ENCODE measurements at regions not wholly inside any gene's neighbourhood (a gene's known extent, or its start where the extent isn't known, plus 50 kb on each side); places are given as distances from the start of the nearest gene placed in this dataset.

DNA sequence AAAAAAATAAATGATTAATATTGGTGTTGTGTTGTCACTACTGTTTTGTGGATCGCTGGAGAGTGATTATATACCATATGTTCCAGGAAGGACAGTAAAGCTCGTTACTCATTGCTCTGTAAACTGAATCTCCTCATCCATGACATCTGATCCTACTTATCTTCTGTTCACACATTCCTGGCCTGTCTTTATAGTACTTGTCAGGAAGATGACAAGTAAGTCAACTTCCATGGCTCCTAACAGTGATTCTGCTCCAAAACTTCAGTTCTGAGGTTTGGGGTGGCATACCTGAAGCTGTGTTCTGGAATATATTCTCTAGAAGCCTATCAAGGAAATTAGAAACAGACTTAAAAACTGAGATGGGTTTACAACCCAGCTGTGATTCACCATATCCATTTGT is 288.9 kb downstream of the ZBBX start:
- ChIA-PET POLR2A (ENCODE audit: low non-redundant PET) (no interaction called here), CTCF (no interaction called here)
- BruUV-seq (replicated peaks), result no TSS peak
- Histone ChIP-seq H3K4me3 (ENCODE audit: low read depth, low read length, poor library complexity, severe bottlenecking) (no peak overlapping the region), H3K9me3 (ENCODE audit: low read depth, low read length, poor library complexity, severe bottlenecking) (no peaks in the 10 kb centered on the region), H3K36me3 (ENCODE audit: insufficient read depth, low read length, poor library complexity, severe bottlenecking) (no peaks in the 10 kb centered on the region), H3K27me3 (replicated peaks; ENCODE audit: insufficient read depth, low read depth, low read length, poor library complexity) (no peaks in the 10 kb centered on the region), H3K27ac (ENCODE audit: low read depth, low read length, poor library complexity, severe bottlenecking) (no peak overlapping the region), H3K4me1 (ENCODE audit: insufficient read depth, low read length, poor library complexity, severe bottlenecking) (no peaks in the 10 kb centered on the region)
- intact Hi-C loops (cut with micrococcal nuclease; ENCODE audit: unreplicated experiment), result no loop called here
- no peak for DNase-seq (ENCODE audit: low spot score)
- TF ChIP-seq, protein P1, sequence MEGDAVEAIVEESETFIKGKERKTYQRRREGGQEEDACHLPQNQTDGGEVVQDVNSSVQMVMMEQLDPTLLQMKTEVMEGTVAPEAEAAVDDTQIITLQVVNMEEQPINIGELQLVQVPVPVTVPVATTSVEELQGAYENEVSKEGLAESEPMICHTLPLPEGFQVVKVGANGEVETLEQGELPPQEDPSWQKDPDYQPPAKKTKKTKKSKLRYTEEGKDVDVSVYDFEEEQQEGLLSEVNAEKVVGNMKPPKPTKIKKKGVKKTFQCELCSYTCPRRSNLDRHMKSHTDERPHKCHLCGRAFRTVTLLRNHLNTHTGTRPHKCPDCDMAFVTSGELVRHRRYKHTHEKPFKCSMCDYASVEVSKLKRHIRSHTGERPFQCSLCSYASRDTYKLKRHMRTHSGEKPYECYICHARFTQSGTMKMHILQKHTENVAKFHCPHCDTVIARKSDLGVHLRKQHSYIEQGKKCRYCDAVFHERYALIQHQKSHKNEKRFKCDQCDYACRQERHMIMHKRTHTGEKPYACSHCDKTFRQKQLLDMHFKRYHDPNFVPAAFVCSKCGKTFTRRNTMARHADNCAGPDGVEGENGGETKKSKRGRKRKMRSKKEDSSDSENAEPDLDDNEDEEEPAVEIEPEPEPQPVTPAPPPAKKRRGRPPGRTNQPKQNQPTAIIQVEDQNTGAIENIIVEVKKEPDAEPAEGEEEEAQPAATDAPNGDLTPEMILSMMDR (conservative IDR thresholded peaks at IDR 0.05; ENCODE audit: low read depth, low read length), result no peak
- TF ChIP-seq EZH2 (IDR thresholded peaks at IDR 0.05; ENCODE audit: borderline replicate concordance, low read depth, low read length, poor library complexity, severe bottlenecking), result no peak

DNA sequence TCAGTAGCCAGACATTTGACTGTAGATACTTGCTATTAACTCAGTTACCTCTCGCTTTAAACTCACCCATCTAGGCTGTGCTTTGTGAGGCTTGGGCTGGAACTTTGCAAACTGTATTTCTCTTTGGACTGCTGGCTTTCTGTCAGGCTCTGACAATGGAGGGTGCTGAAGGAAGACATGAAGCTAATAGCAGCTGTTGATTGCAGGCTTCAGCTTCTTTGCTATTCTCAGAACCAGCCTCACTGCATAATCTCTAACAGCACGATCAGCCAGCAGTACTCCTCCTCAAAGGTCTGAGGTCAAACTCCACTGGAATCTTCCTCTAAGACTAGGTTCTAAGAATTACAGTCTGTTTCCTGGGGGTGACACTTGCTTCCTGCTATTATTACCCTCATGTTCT is 295.6 kb downstream of the ZBBX start:
- no peak for DNase-seq (ENCODE audit: low spot score)
- no peaks in the 10 kb centered on the region for H3K27me3 ChIP-seq (replicated peaks; ENCODE audit: insufficient read depth, low read depth, low read length, poor library complexity)
- H3K36me3 ChIP-seq (ENCODE audit: insufficient read depth, low read length, poor library complexity, severe bottlenecking), result no peaks in the 10 kb centered on the region
- CTCF ChIA-PET, result no interaction called here
- intact Hi-C loops (cut with micrococcal nuclease; ENCODE audit: unreplicated experiment), result no loop called here
- no peaks in the 10 kb centered on the region for H3K9me3 ChIP-seq (ENCODE audit: low read depth, low read length, poor library complexity, severe bottlenecking)
- no peak for TF ChIP-seq EZH2 (IDR thresholded peaks at IDR 0.05; ENCODE audit: borderline replicate concordance, low read depth, low read length, poor library complexity, severe bottlenecking)
- TF ChIP-seq, protein P1 (conservative IDR thresholded peaks at IDR 0.05; ENCODE audit: low read depth, low read length), result no peak
- POLR2A ChIA-PET (ENCODE audit: low non-redundant PET), result no interaction called here
- H3K4me1 ChIP-seq (ENCODE audit: insufficient read depth, low read length, poor library complexity, severe bottlenecking), result no peaks in the 10 kb centered on the region
- no peak overlapping the region for H3K27ac ChIP-seq (ENCODE audit: low read depth, low read length, poor library complexity, severe bottlenecking)
- no TSS peak for BruUV-seq (replicated peaks)
- H3K4me3 ChIP-seq (ENCODE audit: low read depth, low read length, poor library complexity, severe bottlenecking), result no peak overlapping the region

DNA sequence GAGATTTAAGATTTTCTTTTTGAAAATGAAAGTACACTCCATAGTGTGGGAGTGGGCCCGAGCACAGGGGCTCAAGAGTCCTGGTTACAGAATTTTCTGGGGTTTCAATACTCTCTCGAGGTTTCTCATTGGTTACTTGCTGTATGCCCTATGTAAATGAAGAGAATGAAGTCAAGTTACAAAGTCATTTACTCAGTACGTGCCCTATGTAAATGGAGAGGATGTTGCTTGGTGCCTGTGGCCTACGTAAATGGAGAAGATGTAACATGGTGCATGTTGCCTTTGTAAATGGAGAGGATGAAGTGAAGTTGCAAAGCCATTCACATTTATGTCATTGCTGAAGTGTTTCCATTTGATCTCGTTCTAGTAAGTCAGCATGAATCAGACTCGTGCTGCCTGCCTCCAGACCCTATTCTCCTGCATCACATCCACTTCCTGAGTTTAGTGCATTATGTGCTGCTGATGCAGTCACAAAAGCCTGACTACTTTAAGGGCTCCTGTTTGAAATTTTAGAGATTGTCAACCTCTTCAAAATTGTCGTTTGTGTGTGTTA is 302.0 kb downstream of the ZBBX start:
- Histone ChIP-seq H3K4me3 (ENCODE audit: low read depth, low read length, poor library complexity, severe bottlenecking) (no peak overlapping the region), H3K27ac (ENCODE audit: low read depth, low read length, poor library complexity, severe bottlenecking) (no peak overlapping the region)
- CTCF ChIA-PET, result no interaction called here

More for the DNA sequence above, 302.0 kb downstream of the ZBBX start:
- no peak for TF ChIP-seq EZH2 (IDR thresholded peaks at IDR 0.05; ENCODE audit: borderline replicate concordance, low read depth, low read length, poor library complexity, severe bottlenecking)
- TF ChIP-seq, protein P1 (conservative IDR thresholded peaks at IDR 0.05; ENCODE audit: low read depth, low read length), result no peak
- POLR2A ChIA-PET (ENCODE audit: low non-redundant PET), result no interaction called here
- DNase-seq (ENCODE audit: low spot score), result no peak
- no peaks in the 10 kb centered on the region for H3K27me3 ChIP-seq (replicated peaks; ENCODE audit: insufficient read depth, low read depth, low read length, poor library complexity)
- BruUV-seq (replicated peaks), result no TSS peak
- H3K36me3 ChIP-seq (ENCODE audit: insufficient read depth, low read length, poor library complexity, severe bottlenecking), result no peaks in the 10 kb centered on the region
- no peaks in the 10 kb centered on the region for H3K4me1 ChIP-seq (ENCODE audit: insufficient read depth, low read length, poor library complexity, severe bottlenecking)
- no peaks in the 10 kb centered on the region for H3K9me3 ChIP-seq (ENCODE audit: low read depth, low read length, poor library complexity, severe bottlenecking)
- intact Hi-C loops (cut with micrococcal nuclease; ENCODE audit: unreplicated experiment), result no loop called here

Data from A673 (cell line).